ENCODE measurements at regions not wholly inside any gene's neighbourhood (a gene's known extent, or its start where the extent isn't known, plus 50 kb on each side); places are given as distances from the start of the nearest gene placed in this dataset.

DNA sequence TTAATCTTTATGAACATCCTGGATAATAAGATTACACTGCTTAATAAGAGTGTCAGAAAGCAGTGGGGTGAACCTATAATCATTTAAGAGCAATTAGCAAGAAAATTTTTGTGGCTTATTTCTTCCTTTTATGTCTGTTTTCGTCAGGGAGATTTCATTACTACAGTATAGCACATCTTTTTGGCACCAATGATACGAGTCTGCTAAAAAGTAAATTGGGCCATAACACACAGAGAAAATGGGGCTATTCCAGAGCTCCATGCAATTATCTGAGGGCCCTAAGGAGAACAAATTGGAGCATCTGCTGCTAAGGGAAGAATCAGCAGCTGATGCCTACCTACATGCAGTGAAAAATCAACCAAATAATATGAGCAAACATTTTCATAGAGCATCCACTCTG lies 330.3 kb upstream of the NCAM2 start:
- no peak for DNase-seq

DNA sequence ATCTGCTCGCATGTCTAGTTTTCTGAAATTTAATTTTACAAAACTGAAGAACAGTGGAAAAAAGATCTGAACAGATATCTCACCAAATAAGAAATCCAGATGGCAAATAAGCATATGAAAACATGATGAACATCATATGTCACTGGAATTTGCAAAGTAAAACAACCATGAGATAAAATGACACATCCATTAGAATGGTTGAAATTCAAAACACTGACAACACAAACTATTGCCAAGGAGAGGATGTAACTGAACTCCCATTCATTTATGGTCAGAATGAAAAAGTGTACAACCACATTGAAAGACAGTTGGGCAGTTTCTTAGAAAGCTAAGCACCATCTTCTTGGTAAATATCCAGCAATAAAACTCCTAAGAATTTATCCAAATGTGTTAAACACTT lies 312.7 kb upstream of the NCAM2 start:
- no peak for DNase-seq

DNA sequence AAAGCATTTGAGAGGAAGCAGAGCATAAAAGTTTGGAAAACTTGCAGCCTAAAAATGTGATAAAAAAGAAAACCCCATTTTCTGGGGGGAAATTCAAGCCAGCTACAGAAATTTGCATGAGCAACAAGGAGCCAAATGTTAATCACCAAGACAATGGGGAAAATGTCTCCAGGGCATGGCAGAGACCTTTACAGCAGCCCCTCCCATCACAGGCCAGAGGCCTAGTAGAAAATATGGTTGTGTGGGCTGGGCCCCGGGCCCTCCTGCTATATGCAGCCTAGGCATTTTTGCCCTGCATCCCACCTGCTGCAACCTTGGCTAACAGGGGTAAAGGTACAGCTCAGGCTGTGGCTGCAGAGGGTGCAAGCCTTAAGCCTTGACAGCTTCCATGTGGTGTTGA lies 299.6 kb upstream of the NCAM2 start:
- no peak for DNase-seq

DNA sequence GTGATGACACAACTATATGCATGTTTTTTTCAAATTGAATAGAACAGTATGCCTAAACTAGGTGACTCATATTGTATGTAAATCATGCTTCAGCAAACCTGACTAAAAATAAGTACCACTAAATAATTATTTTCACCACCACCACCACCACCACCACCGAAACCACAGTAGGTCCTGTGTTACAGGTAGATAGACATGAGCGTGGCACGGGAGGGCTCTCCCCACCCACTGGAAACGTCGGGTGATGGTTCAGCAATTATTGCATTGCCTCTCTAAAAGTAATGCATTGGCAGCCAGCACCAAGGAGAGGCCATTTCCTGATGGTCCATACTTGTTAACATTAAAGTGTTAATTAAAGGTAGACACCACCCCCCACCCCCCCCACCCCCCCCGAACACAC lies 297.0 kb upstream of the NCAM2 start:
- DNase-seq: no peak

DNA sequence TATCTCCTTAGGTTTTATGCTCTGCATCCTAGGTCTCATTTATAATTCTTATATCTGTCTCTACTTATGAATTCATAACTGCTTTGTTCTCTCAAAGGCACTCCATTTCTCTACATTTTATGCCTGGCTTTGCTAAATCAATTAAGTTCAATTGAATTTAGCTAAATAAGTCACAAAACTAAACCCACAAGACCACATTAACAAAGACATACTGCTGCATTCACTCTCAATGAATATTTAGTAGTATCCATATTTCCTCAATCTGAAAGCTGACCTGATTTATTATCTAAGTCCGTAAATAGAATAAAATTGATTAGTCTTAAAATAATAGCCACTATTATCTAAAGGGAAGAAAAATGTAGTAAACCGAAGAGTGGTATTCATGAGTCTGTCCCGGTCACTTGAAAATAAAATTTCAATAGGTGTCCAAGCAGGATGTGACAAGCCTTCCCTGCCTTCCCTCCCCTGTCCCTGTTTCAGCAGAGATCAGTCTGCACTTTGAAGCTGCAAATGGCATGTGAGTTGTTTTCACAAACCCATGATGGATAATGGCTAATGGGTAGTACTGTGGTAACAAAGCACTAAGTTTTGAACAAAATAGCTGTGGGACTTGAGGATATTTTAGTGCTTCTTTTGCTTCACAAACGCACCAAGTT lies 295.0 kb upstream of the NCAM2 start:
- no peak for DNase-seq

DNA sequence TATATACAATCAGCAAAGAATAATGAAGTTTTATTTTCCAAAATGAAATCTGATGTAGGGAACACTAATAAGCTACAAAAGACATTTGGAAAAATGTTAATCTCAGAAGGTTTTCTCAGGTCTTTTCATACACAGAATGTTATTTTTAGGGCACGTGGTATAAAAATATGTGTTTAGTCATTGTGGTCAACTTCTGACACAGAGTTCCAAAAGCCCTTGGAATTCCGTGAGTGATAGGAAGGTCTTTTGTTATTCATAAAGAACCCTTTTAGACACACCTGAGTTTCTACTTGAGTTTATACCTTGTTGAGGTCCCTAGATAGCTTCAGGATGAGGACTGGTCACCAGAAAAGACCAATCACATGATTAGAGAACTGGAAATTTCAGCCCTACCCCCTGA lies 277.6 kb upstream of the NCAM2 start:
- no peak for DNase-seq

DNA sequence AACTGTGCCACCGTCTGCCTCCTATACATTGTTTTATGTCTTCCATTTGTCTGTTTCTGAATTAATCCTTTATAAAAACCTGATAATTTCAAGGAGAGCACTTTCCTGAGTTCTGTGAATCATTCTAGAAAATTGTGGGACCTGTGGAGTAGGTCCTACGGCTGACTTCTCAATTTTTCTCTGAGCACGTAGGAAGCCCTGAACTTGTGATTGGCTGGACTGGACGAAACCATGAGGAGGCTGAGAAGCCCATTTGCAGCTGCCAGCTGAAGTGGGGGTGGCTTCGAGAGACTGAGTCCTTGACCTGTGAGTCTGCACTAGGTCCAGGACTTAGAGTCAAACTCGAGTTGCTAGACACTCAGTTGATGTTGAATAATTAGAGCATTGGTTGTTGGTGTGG lies 277.1 kb upstream of the NCAM2 start:
- DNase-seq: no peak

DNA sequence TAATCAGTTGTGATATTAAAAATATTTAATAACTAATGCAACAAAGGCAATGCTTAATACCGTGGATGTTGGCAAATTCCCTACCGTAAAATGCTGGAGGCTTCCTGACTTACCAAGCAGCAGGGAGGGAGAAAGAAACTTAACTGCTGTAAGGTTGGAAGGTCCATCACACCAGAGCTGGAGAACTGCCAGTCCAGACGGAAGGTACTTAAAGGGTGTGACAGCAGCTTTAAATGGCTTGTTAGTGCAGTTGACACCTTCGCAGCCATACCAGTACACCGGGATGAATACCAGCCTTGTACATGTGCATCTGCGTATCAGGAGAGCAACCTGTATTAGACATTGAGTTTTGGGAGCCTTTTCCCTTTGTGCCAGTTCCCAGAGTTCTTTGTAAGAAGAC lies 269.5 kb upstream of the NCAM2 start:
- DNase-seq: no peak

DNA sequence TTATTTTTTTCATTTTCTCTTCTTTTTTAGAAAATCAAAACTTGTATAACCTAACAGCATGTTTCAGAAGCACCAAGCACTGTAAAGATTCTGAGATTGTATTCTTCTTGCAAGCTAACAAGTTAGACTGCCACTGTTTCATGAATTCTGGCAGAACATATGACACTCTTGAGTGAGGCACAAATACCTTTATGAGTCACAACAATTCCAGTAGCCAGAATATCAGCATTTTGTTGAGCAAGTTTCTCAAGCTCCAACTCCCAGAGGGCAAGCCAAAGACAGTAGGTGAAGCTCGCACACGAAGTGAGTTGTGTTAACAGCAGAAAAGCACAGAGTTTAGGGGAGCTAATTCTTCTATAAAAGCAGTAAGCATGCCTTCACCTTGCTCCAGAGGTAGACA lies 268.8 kb upstream of the NCAM2 start:
- no peak for DNase-seq

DNA sequence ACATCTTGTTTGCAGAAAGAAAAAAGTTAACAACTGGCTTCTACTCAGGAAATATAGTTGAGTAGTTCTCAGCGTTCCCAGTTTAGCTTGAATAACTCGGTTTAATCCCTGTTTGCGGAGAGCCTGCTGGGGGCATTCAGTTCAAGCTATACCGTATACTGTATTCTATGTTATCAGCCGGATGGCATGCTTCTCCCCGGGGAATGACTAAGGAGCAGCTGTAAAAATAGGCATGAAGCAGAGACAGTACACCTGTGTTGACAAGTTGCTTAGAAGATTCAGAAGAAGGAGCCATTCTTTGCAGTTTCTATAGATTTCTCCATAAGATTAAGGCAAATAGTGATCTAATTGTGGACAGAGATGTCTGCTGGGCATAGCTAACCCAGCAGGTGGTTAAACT lies 267.8 kb upstream of the NCAM2 start:
- DNase-seq: no peak

DNA sequence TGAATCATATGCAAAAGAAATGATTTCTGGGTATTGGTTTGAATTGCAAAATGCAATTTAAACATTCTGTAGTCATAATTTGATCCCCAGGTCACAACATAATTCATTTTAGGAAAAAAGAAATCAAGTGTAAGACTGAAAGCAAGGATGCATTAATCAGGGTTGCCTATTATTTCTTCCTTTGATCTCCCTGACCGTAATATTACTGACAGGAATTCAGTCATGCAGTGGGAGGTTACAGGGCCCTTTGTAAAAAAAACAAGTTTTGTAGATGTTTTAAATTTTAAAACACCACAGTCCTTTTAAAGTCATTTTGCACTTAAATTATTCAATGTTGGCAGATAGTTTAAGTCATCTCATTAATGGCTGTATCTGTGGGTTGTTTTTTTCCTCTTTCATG lies 263.0 kb upstream of the NCAM2 start:
- no peak for DNase-seq

DNA sequence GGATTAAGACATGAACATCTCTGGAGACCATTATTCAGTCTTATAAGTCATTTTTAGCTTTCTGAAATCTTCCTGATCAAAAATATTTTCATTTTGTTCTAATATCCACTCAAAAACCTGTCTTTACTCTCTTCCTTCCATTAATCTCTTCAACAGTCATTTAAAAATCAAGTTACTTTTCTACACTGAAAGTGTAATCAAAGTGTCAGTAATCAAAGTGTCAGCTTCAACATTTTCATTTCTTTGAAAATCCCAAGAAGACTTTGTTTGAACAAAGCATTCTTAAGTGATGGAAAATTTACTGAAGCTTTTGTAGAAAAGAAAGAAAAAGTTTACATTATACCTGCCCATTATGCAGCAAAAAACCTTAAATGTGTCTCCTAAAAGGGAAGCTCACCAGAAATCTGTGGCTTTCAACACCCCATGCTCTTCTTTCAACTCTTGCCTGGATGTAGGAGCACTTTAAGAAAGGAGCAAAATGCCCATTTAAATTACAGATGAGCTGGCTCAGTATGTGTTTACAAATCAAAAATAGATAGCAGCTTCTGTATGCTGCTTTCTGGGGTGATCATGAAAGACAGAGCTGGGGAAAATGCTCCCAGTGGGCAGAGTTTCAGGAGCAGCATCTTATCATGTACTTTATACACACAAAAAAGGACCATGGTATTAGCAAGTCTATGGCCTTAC lies 260.8 kb upstream of the NCAM2 start:
- no peak for DNase-seq

DNA sequence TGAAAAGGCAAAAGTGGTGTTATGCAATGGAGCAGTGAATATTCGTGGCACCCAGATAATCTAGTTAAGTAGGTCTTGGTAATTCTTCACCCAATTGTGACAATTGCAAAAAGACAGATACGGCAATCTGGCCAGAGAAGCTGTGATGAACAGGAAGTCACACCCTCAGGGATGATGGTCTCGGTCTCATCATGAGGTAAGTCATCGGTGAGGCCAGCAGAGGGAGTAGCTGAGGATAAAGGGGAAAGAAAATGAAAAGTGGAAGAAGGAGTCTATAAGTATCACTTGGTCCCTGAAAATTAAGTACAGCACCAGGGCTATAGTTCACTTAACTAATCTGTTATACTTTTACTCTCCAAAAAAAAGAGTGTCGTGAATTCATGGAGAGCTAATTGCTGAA lies 258.8 kb upstream of the NCAM2 start:
- no peak for DNase-seq

DNA sequence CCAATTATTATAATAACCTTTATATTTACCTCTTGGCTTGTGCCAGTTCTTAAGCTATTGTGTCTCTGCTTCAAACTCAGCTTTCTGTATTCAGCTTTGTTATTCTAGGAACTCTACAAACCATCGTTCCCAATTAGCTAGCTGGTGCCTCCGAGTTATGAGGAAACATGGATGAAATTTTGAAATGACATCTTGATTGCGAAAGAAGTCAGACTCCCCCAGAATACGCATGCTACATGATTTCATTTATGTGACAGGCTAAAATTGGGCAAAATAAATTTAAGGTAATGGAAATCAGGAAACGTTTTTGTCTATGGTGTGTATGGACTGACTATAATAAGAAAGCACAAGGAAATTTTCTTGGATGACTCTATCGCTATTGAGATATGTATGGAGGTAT lies 256.8 kb upstream of the NCAM2 start:
- DNase-seq: no peak

DNA sequence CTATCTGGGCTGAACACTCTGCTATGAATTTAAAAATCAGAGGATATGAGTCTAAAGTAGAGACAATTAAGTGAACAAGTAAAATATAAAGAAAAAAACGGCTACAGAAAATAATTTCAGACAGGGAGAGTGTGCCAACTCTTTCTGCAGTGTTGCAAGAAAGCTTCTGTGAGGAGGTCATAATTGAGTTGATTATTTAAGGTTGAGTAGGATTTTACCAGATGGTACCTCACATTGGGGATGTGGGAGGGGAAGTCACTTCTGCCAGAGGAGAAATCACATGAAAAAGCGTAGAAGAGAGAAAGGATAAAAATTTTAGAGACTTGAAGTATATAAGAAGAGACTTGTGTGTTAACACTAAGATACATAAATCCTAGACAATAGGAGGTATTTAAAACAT lies 238.0 kb upstream of the NCAM2 start:
- DNase-seq: no peak

DNA sequence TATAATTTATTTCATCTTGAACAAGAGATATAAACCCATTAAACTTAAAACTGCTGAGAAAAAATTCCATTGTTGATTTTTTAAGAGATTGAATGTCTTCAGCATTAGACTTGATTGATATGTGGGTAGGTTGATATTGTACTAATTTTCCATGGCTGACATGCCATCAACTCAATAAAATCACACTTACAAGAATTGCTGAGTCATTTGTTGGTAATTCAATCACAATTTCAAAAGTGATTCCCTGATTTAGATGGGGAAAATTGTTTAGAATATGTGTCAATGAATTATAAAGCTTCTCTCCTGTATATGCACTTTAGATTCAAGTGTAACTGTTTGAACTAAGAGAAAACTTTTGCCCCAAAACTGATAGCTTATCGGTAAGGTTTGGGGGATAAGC lies 223.5 kb upstream of the NCAM2 start:
- no peak for DNase-seq

DNA sequence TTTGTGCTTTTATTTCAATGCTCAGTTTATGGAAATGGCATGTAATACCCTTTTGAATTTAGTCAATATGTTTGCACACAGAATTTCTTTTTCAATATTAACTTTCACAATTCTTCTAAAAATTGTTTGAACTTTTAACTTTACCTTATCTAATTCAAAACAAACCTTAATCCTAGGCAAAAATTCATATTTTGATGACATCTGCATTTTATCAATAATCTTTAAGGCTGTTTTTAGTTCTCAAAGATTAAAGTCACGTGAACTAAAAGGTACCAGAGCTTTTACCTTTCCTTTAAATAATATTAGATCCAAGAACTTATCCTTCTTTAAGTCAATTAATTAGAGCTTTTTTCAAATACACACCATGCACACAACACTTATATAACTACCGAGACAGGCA lies 218.9 kb upstream of the NCAM2 start:
- no peak for DNase-seq

DNA sequence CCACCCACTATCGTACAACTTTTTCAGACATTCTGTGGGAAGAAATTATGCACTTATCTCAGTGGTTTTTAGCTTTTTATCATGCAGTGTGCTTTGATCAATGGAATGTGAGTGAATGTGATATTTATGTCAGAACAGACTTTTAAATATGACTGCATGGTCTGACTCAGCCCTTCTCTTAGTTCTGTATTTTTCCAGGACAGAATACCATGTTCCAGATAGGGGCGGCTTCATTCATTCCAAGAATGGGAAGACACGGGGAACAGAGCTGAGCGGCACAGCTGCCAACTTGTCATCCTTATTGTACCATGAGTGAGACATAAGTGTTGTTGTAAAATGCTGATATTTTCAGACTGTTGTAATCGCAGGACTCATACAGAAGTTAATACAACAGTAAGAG lies 214.6 kb upstream of the NCAM2 start:
- DNase-seq: no peak

DNA sequence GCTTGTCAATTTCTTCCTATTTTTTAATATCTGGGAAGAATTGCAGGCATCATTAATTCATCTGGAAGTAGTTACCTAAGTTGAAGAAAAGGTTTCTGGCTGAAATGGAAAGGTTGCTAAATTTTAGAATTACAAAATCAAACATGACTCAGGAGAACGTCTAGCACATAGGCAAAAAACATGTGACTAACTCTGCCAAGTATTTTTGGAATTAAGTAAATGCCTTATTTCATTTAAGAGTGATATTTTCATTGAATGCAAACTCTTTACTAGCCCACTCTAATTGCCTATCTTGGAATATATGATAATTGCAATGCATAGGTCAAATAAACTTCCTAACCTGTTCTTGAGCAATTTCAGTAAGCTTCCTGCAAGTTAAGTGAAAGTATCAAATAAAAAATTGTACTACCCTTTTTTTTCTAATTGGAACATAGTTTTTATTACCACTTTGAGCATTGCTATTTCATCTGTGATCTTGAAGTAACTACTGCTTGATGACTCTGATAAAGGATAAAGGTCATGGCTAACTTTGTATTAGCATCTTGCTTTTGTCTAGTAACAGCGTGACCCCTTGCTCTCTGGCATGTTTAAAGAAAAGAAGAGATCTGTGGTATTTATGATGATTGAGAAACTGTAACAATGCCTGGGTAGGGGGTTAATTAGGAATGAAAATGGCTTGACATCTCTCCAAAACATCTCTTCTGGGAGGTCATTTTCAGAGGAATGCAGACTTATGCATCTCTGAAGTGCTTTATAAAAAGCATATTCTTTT lies 208.3 kb upstream of the NCAM2 start:
- DNase-seq: no peak

DNA sequence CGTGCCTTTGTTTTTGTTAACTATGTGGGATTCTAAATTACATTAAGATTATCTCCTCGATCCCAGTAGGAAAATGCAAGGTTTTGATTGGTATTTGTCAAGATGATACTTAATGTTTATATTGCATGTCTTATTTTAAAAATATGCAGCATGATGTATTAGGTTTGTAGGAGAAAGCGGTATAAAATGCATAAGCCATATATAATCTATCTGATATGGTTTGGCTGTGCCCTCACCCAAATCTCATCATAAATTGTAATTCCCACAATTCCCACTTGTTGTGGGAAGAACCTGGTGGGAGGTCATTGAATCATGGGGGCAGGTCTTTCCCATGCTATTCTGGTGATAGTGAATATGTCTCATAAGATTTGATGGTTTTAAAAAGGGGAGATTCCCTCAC lies 198.1 kb upstream of the NCAM2 start:
- DNase-seq: no peak

DNA sequence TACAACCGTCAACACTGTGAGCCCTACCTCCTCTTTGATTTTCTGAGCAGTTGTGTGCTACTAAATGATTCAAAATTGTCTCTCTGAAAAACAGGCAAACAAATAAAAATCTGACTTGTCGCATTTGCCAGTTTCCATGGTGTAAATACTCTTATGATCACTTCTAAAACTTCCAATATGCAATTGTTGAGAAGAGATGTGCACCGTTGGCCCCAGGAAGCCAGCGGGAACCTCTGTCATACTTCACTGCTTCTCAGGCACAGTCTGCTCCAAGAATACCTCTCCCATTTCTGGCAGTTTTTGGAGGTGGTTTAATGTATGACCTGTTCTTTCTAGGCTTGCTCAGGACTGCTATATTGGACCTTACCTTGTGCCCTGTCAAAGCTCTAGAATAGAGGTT lies 196.0 kb upstream of the NCAM2 start:
- no peak for DNase-seq

DNA sequence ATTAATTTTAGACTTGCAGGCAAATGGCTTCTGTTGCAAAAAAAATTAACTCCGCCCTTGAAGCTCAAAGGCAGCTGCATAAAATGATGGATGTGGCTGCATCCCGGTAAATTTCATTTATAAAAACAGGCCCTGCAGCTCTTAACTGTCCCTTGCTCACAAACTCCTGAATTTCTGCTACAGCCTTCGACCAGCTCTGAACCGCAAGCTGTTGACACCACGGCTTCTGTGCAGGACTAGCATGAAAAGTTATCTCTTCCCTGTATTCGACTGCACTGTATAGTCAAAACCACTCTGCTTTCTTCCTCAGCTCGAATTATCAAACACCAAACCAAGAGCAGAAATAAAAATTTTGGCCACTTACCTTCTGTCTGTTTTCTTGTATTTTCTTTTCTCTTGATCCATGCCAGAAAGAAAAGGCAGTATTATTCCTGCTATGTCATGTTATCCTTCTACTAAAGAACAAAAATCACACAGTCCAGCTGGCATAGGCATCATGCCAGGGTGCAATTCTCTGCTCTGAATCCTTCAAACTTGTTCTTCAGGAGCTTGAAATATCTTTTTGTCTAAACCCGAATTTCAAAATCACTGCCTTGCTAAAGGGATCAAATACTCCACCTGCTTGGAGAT lies 195.5 kb upstream of the NCAM2 start:
- no peak for DNase-seq

DNA sequence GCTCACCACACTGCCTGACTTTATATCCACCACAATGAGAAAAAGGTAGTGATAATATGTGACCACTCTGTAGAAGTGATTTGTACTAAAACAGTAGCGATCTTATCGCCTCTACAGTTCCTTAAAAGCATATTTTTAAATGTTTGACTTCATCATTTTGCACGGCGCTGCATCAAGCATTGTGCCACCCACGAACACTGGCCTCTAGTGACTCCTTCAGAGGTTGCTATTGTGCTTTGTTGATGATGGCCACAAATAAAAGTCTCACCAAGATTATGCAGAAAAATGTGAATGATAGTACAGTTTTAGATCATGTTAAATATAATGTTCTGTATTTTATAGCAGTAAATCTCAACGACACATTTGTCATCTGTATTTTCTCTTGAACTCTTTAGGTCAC lies 186.5 kb upstream of the NCAM2 start:
- no peak for DNase-seq
